GM11168 (cell line): ENCODE measurements at regions not wholly inside any gene's neighbourhood (a gene's known extent, or its start where the extent isn't known, plus 50 kb on each side); places are given as distances from the start of the nearest gene placed in this dataset.

ENCODE experiments used
- in situ Hi-C: fragments of 300-500 bp; cut with MboI; formaldehyde crosslinking; loops from one replicate; pipeline ENCODE4 v1.12.0; 2022; ENCODE audit warnings: low sequenced_read_pairs; ENCODE audit not compliant: unreplicated experiment

DNA sequence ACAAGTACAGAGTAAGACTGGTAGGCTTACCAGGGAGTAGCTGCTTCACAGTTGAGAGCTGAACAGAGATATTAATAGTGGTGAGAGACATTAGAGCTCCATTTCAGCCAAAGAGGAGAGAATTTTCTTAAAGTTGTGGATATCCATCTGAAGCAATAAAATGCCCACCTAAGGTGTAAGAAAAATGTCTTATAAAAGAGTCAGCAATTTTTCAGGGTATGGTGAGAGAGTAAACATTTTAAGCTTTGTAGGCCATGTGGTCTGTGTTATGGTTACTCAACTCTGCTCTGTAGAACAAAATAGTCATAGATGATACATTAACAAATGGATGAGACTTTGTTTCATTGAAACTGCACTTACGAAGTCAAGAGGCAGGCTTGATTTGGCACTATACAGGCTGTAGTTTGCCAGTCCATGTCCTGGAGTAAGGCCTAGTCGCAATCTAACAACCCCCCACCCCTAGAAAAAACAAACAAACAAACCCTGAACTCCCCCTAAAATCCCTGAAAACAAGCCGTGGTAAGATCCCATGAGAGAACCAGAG is 945.4 kb upstream of the SEMA6A start:
- in situ Hi-C loops = no loop called here

DNA sequence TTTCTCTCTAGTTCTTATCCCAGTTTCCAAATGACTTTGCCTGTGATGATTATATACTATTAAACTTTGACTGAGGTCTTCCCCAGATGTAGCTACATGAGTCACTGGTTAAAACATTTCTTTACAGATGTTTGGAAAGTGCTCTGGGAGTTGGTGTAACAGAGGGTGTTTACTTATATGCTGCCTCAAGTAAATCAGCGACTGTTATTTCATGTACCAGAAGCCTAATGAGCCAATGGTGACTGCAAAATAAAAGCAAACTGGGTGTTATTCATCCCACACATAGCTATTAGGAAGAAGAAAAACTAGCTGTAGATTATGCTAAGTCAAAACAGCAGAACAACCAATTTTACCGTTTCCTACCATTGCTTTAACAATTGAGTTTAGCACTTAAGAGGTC is 929.7 kb upstream of the SEMA6A start:
- in situ Hi-C loops = no loop called here

DNA sequence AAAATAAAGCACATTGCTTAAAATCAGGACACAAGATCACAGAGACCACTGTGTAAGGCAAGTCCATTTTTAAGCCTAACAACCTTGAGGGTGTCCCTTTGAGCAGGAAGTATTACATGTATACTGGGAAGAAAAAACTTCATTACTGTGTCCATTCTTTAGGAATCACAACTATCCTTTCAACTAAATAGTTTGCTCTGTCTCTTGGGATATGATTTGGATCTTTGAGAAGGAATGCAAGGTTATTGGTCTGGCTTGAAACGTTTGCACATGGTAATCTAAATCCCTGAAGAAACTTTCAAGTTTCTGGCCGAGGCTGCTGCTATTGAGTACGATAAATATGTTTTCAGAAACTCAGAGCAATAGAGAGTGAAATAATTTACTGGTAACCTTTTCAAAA is 923.0 kb upstream of the SEMA6A start:
- in situ Hi-C loops = no loop called here

DNA sequence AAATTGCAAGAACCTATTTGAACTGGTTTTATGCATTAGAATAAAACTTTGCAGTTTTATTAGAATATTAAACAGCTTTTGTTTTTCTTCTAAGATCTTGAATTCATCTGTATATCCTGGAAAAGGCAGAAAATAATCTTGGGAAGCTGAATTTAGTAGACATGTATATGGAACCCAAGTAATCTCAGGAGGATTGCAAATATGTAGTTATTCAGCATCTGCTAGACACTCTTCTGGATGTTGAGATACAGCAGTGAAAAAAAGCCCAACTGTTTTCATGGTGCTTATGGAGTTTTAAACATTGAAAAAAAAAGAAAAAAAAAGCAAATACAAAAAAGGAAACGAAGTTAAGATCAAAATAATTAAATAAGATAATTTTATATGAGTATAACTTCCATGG is 922.2 kb upstream of the SEMA6A start:
- in situ Hi-C loops = no loop called here

DNA sequence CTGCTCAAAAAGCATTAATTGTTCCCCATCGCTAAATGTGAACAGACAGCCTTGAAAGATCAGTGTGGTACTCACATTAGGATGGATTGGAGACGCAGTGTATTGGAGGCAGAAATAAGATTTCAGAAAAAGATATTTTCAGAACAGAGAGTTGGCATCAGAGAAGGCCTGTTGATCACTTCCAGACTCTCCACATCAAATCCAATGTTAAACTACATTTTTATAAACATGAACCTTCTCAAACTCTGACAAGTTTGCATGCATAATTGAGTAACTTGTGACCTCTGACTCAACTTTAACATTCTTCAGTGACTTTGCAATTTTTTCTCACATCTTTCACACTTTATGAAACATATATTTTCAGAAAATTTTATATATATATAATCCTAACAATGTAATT is 919.6 kb upstream of the SEMA6A start:
- in situ Hi-C loops = no loop called here

DNA sequence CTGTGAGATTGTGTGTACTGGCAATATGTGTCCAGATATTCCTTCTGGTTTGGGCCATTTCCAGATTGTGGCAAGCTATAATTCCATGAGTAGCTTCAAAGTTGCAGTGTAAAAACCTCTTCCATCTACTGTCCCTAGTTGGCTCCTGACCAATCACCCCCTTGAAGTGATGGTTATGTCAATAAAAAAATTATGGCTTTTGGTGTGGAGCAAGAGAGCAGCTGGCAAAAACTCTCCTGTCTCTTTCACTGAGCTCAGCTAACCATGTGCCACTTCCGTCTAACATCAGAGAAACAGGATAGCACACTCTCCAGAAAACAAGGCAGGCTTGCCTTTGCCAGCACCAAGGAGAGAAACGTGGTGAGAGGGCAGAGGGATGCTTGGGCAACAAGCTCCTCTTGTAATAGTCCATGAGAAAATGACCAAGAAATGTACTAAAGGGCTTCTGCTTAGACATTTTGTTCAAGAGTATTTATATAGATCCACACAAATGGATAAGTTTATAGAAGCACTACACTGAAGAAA is 914.4 kb upstream of the SEMA6A start:
- in situ Hi-C loops = no loop called here

DNA sequence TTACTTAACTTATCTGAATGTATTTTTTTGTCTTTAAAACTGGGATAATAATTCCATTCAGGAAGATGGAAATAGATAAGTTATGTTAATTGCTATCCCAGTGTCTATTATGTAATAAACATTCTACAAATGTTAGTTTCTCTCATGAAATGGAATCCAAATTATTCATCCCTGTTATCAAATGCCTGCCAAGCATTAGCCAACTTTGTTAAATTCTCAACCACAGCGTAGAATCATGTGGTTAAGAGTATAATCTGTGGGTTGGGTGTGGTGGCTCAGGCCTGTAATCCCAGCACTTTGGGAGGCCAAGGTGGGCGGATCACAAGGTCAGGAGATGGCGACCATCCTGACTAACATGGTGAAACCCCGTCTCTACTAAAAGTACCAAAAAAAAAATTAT is 912.9 kb upstream of the SEMA6A start:
- in situ Hi-C loops = no loop called here

DNA sequence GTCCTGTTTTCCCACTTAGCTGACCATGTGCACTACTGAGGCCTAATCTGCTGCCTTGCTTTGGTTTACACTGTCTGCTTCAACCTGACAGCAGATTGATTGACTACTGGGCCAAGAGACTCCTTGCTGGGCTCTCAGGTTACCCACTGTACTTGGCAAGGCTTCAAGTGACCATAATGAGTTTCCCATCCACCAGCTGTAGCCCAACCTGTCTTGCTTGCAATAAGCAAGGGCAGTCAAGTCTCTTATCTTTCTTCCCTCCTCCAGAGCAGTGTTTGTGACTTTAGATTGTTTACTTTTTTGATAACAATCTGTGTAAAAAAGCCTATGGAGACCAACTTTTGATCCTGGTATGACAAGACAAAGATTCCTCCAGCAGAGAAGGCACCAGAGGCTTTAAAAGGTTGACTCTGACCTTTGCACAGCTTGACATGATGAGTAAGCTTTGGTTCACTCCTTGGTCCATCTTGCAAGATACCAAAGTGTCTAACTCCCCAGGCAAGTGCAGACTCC is 912.3 kb upstream of the SEMA6A start:
- in situ Hi-C loops = no loop called here

DNA sequence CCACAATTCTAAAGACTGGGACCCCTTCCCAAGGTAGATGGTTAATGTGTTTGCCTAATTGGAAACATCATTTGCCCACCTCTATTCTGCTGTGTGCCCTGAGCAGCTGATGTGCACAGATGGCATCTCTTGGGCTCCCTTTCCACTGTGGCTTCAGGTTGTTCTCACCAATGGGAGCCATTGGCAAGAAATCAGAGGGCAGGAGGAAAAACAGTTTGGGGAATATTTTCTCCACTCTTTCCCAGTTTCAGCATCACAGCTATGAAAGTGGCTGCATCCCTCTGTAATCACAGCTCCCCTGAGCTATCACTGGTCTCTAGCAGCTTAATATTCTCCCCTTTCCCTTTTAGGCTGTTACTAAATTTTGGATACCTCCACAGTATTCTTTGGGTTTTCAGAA is 911.6 kb upstream of the SEMA6A start:
- in situ Hi-C loops = no loop called here

DNA sequence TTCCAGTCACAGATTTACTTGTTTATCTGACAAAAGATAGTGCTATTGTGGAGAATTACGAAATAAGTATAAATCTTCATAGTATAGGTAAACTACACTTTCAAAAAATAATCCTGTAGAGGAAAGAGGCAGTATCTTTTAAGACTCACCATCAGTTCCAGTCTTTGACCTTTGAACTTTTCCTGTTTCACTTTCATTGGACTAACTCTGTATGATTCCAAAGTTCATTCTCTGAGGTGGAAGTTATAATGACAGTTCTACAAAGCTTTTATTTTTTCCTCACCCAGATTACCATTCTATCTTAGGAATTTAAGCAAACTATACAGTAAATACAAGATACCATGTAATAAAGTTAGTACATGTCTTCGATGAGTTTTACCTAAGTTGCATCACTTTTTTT is 901.3 kb upstream of the SEMA6A start:
- in situ Hi-C loops = no loop called here

DNA sequence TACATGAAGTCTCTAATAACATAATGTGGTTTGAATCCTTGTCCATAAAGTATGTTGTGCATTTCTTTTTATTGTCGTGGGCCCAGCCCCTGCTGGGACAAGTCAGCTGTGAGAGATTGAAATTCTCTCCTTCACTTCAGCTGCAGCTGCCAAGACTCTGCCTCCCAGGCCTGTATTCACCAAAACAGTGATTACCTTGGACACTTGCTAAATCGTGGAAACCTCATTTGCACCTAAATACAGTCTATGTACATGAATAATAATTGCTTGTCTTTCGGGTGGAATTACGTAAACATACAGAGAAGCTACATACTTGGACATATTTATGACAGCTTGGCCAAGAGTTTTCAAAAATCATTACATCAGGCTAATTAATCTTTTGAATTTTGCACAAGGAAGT is 898.5 kb upstream of the SEMA6A start:
- in situ Hi-C loops = no loop called here

DNA sequence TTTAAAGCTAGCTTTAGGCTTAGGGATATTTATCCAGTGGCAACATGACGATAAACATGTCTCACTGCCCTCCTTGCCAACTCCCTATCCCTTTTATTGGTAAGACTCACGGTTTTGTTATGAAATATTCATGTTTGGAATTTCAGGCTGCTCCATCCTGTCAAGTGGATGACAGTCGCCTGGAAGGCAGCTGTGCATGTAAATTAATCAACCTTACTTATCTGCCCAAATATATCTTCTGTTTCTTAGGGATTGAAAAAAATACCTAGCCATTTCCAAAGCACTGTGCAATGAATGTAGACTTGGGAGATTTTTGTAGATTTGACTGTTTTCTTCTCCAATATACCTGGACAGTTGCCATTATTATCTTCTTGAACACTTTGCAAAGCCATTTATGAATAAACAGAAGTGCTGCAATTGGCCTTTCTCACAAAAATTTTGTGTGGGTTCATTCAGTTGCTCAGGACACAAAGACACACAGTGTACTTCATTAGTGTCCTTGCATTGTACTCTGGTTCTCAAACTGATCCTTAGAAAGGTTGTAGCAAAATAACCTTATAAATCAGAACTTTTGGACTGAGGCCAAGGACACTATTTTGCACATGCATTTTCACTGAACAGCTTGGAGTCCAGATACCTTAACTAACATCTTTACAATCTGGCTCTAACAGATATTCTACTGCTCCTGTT is 889.4 kb upstream of the SEMA6A start:
- in situ Hi-C loops = no loop called here

DNA sequence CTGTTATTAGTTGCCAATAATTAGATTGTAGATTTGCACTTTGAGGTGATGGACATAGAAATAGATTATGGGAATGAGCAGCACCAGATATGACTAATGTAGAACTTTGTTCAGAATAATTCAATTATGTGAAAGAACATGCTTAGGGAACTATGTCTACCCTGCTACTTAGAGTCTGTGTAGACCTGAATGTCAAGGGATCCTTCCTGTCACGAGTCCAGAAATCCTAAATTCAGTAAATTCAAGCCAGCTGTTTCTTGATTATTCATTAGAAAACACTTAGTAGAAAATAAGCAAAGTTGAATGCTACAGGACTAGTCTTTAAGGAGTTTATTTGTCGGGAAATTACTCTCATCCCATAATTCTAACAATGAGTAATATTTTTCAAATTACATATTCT is 887.3 kb upstream of the SEMA6A start:
- in situ Hi-C loops = no loop called here

DNA sequence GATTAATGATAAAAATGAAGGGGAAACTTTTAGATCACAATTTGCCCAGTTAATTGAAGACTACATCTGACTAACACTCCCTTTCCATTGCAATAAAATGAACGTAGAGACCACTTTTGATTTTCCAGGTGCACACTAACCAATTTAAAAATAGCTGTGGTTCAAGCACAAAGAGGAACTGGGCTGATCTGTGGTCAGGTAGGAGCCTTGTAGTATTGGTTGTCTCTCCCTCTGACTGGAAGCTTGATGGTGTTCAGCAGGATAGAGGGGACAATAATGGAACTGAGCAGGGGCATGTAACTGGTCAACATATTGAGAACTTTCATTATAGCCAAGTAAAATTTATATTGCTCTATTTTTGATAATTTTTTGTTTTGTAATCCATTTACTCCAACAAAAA is 886.8 kb upstream of the SEMA6A start:
- in situ Hi-C loops = no loop called here

DNA sequence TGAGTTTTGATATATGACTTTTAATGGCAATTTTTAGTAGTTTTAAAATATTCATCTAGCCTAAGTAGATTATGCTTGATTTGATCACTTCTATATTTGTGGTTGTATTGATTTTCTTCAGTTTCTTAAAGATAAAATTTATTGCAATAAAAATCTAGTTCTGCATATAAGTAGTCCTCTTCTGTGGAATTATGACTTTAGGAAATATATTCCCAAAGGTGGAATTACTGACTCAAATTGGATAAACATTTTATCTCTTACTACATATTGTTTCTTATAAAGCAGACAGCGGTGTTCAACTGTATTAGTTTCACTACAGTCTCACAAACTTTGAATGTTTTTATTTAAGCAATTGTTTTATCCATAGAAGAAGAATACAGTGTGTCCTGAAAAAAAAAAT is 883.0 kb upstream of the SEMA6A start:
- in situ Hi-C loops = no loop called here

DNA sequence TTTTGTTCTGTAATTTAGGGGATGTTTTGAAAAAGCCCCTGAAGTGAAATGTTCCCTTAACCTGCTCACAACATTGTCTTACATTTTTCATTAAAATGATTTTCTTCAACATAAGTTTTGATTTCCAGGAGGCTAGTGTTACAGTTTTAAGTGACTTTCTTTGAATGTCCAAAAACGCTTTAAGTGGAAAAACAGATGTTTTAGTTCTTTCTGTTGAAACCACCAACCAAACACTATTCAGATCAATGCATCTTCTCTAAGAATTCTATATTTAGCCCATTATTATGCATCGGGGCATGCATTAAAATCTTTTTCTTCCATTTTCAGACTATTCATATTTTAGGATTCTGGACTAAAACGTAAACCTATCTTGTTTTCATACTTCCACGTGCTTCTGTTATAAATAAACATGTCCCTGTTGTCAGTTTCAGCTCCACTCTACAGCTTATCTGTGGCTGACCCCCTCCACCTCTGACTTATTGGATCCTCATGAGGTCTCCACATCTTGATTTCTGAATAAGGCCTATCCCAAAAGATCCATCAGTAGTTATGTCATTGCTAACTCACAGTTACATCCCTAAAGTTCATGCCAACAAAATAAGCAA is 882.3 kb upstream of the SEMA6A start:
- in situ Hi-C loops = no loop called here

DNA sequence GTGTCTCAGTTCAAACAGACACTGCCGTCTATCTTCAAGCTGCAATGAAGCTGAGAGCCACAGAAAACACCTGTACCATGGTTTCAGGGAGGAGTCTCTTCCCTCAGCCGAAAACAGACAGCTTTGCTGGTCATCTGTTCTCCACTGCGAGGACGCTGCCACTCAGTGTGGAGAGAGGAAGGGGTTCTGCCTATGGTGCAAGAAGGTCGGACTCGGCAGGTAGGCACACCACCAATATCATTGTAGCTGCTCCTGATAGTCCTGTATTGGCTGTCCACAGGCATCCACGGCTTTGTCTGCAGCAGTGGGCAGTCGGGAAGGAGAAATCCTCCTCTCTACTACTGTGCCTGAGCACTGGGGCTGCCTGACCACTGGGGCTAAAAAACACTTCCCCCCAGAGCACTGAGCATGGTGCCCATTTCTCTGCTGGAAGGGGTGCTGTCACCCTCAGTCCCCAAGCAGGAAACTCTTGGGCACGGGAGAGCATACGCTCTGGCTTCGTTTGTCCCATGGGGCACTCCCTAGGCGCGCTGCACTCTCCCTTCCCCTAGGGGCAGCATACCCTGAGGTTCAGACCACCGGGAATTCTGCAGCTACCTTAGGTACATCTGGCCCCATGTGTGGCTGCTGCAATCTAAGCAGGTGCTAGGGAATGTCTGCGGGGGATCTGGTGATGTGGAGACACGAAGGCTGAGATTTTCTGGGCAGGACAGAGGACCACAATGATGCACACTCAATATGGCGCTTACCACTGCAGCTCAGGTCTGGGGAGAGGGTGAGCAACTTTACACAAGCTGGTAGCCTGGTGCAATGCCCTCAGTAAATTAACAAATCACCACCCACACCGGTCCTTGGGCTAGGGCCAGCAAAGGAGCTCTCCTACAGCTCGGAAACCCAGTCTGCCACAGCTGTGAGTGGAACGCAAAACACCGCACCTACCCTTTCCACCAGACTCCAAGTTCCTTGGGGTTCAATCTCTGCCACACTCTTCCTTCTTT is 880.9 kb upstream of the SEMA6A start:
- in situ Hi-C loops = no loop called here

DNA sequence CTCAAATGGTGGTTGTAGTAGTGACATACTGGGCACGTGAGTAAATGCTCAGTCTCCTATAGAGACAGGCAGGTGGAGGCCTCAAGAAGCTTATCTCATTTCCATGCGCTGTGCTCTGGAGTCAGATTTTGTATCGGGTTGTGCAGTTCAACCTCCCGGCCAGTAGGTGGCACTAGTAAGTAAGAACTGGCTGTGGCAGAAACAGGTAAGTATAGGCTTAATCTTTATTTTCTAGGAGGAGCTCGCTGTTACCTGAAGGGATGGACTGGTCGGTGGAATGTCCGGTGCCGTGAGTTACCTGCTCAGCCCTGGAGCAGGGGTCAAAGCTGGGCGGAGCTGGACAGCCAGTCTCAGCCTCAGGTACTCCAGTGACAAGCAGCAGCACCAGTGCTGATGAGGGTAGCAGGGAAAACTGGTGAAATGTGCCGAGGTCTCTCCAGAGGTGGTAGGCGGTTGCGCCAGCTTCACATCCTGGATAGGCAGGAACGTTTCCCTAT is 880.1 kb upstream of the SEMA6A start:
- in situ Hi-C loops = no loop called here

DNA sequence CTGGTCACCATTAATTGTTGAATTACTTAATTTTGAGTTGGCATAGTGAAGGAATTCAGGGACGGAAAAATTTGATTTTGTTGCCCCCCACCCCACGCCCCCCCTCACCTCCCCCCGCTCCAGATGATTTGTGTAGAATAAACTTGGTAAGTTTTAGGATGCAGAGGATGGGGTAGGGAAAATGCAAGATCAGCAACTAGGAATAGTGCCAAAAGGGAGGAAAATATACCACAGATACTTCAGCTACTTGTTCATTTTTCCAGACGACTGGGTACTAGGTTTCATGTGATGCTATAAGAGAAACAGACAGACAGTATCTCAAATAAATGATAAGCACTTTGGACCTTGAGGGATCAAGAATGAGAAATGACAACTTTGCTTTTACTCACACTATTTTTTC is 862.2 kb upstream of the SEMA6A start:
- in situ Hi-C loops = no loop called here

DNA sequence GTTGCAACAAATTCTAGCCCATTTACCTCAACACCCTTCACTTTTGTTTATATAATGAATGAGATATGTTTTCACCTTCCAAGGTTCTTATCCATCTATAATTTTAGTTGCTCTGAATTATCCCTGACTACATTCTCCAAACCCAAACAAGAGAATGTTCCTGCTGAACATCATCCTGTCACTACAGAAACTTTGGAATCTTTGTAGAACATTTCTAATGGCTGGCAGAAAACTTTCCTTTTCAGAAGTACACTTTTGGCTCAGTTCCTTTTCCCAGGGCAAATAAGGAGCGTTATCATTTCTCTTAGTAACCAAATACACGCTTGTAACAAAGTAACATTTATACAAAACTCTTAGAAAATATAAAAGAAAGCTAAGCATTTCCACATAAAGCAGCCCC is 860.6 kb upstream of the SEMA6A start:
- in situ Hi-C loops = no loop called here
